Neural cell (in vitro differentiated cells): ENCODE measurements at regions not wholly inside any gene's neighbourhood (a gene's known extent, or its start where the extent isn't known, plus 50 kb on each side); places are given as distances from the start of the nearest gene placed in this dataset.

Experiments used
- CTCF ChIP-seq: fragments of 450-650 bp; IDR thresholded peaks from 2 replicates; pipeline ENCODE4 v1.5.1; 2014; ENCODE audit warnings: antibody characterized with exemption, mild to moderate bottlenecking, moderate library complexity; ENCODE audit not compliant: poor library complexity, severe bottlenecking
- EP300 ChIP-seq: fragments of 450-650 bp; conservative IDR thresholded peaks from 2 replicates; pipeline ENCODE4 v1.6.1; 2014; ENCODE audit warnings: antibody characterized with exemption, mild to moderate bottlenecking, moderate library complexity; ENCODE audit not compliant: poor library complexity, severe bottlenecking
- EZH2 ChIP-seq: fragments of 200-600, 300-800 bp; shearing (Covaris generic), sonication (generic); IDR thresholded peaks from 2 replicates; pipeline ENCODE4 v1.6.1; 2014; ENCODE audit warnings: antibody characterized with exemption, low read length, borderline replicate concordance, mild to moderate bottlenecking; ENCODE audit not compliant: insufficient read depth, poor library complexity, severe bottlenecking
- MXI1 ChIP-seq: fragments of 450-650 bp; conservative IDR thresholded peaks from 2 replicates; pipeline ENCODE4 v1.6.1; 2014; ENCODE audit warnings: antibody characterized with exemption, mild to moderate bottlenecking; ENCODE audit not compliant: poor library complexity, severe bottlenecking
- POLR2AphosphoS5 ChIP-seq: IDR thresholded peaks from 2 replicates; pipeline ENCODE4 v1.6.1; 2012
- RAD21 ChIP-seq: fragments of 450-650 bp; conservative IDR thresholded peaks from 2 replicates; pipeline ENCODE4 v1.6.1; 2014; ENCODE audit warnings: antibody characterized with exemption, mild to moderate bottlenecking, moderate library complexity
- TAF1 ChIP-seq: IDR thresholded peaks from 2 replicates; pipeline ENCODE4 v1.6.1; 2012; ENCODE audit warnings: low read depth
- TF ChIP-seq, protein P1 (sequence below): IDR thresholded peaks from 2 replicates; pipeline ENCODE4 v1.6.1; 2012; ENCODE audit warnings: borderline replicate concordance

- TF ChIP-seq POLR2AphosphoS5 (no peak), TAF1 (no peak), CTCF (no peak), EP300 (no peak), MXI1 (no peak), EZH2 (no peak), RAD21 (no peak)
- TF ChIP-seq, protein P1, sequence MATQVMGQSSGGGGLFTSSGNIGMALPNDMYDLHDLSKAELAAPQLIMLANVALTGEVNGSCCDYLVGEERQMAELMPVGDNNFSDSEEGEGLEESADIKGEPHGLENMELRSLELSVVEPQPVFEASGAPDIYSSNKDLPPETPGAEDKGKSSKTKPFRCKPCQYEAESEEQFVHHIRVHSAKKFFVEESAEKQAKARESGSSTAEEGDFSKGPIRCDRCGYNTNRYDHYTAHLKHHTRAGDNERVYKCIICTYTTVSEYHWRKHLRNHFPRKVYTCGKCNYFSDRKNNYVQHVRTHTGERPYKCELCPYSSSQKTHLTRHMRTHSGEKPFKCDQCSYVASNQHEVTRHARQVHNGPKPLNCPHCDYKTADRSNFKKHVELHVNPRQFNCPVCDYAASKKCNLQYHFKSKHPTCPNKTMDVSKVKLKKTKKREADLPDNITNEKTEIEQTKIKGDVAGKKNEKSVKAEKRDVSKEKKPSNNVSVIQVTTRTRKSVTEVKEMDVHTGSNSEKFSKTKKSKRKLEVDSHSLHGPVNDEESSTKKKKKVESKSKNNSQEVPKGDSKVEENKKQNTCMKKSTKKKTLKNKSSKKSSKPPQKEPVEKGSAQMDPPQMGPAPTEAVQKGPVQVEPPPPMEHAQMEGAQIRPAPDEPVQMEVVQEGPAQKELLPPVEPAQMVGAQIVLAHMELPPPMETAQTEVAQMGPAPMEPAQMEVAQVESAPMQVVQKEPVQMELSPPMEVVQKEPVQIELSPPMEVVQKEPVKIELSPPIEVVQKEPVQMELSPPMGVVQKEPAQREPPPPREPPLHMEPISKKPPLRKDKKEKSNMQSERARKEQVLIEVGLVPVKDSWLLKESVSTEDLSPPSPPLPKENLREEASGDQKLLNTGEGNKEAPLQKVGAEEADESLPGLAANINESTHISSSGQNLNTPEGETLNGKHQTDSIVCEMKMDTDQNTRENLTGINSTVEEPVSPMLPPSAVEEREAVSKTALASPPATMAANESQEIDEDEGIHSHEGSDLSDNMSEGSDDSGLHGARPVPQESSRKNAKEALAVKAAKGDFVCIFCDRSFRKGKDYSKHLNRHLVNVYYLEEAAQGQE = no peak
Observed at GRCh38 chr13:62627226-62627625, 1211.6 kb upstream of the PCDH20 start.
